Testis (tissue), 2 donors: ENCODE measurements at regions not wholly inside any gene's neighbourhood (a gene's known extent, or its start where the extent isn't known, plus 50 kb on each side); places are given as distances from the start of the nearest gene placed in this dataset.

Experiments
- DNase-seq: peaks from one replicate; pipeline ENCODE4 v3.0.0-alpha.2; 2019
- H3K27ac ChIP-seq, 2 donors: fragments of 200-600 bp; sonication (generic); one replicate each; pipeline ENCODE4 v1.5.1; 2019
- H3K27me3 ChIP-seq: fragments of 200-600 bp; sonication (generic); one replicate; pipeline ENCODE4 v1.5.1; 2019
- H3K36me3 ChIP-seq: fragments of 200-600 bp; sonication (generic); one replicate; pipeline ENCODE4 v1.5.1; 2017; ENCODE audit warnings: low read depth; ENCODE audit errors: missing control alignments
- H3K4me1 ChIP-seq: fragments of 200-600 bp; sonication (generic); one replicate; pipeline ENCODE4 v1.5.1; 2019
- H3K4me3 ChIP-seq, 2 donors: fragments of 200-600 bp; sonication (generic); one replicate each; pipeline ENCODE4 v1.5.1; 2017 to 2019
- H3K9me3 ChIP-seq: fragments of 200-600 bp; sonication (generic); one replicate; pipeline ENCODE4 v1.5.1; 2017
- CTCF ChIP-seq, 3 experiments: fragments of 450-650 bp in 2 of 3; fragments of 200-600 bp in 1 of 3; sonication (generic) in 1 of 3; IDR thresholded peaks; one replicate each; pipeline ENCODE4 v1.5.1; 2016 to 2019; ENCODE audit warnings: antibody characterized with exemption in 3 of 3, mild to moderate bottlenecking in 2 of 3, moderate library complexity in 1 of 3
- POLR2A ChIP-seq: fragments of 450-650 bp; IDR thresholded peaks from one replicate; pipeline ENCODE4 v1.6.1; 2017; ENCODE audit warnings: antibody characterized with exemption, mild to moderate bottlenecking, moderate library complexity
- WGBS, 2 donors: methylation state at CpG; one replicate each; pipeline ENCODE4 v1.1.5; 2018; 5-methylcytosine and 5-hydroxymethylcytosine counted together
- intact Hi-C: fragments of 100-400 bp; cut with DNase I; formaldehyde crosslinking; loops from one replicate; pipeline ENCODE4 v1.15.1; 2023; ENCODE audit warnings: low total_unique reads

GRCh38 chr6:6436946-6437345 lies 116.5 kb upstream of the F13A1 start:
- no peaks in the 10 kb centered on the region for H3K9me3 ChIP-seq
- TF ChIP-seq CTCF (IDR thresholded peaks at IDR 0.05), result no peak
- no peak for TF ChIP-seq POLR2A
- no peak overlapping the region for H3K27ac ChIP-seq
- H3K36me3 ChIP-seq, result no peaks in the 10 kb centered on the region
- H3K4me1 ChIP-seq, result no peaks in the 10 kb centered on the region
- intact Hi-C loops, result no loop called here
- no peak for DNase-seq
- H3K27me3 ChIP-seq, result no peaks in the 10 kb centered on the region
- no peak overlapping the region for H3K4me3 ChIP-seq
- WGBS, 2 donors, result 73 to 79% methylated on average over 3 of the region's 3 CpGs

GRCh38 chr6:6438286-6438685 lies 117.8 kb upstream of the F13A1 start:
- no peak for DNase-seq
- no peaks in the 10 kb centered on the region for H3K27me3 ChIP-seq
- TF ChIP-seq CTCF (IDR thresholded peaks at IDR 0.05) (no peak), POLR2A (no peak)
- no peaks in the 10 kb centered on the region for H3K4me1 ChIP-seq
- H3K36me3 ChIP-seq, result no peaks in the 10 kb centered on the region
- WGBS, 2 donors, result 83 to 92% methylated on average over 2 of the region's 2 CpGs
- H3K27ac ChIP-seq, result no peak overlapping the region
- H3K4me3 ChIP-seq, result no peak overlapping the region
- intact Hi-C loops, result no loop called here
- H3K9me3 ChIP-seq, result no peaks in the 10 kb centered on the region

GRCh38 chr6:6439778-6440177 lies 119.3 kb upstream of the F13A1 start:
- DNase-seq, result no peak
- intact Hi-C loops, result no loop called here
- H3K36me3 ChIP-seq, result no peaks in the 10 kb centered on the region

GRCh38 chr6:6452002-6452401 lies 131.5 kb upstream of the F13A1 start:
- no peak for DNase-seq
- intact Hi-C loops, result no loop called here

More at GRCh38 chr6:6439778-6440177, 119.3 kb upstream of the F13A1 start:
- no peaks in the 10 kb centered on the region for H3K27me3 ChIP-seq
- H3K4me1 ChIP-seq, result no peaks in the 10 kb centered on the region
- 52 to 71% methylated on average over 1 of the region's 1 CpG for WGBS, 2 donors
- TF ChIP-seq CTCF (IDR thresholded peaks at IDR 0.05) (no peak), POLR2A (no peak)
- H3K9me3 ChIP-seq, result no peaks in the 10 kb centered on the region
- H3K4me3 ChIP-seq, result no peak overlapping the region
- no peak overlapping the region for H3K27ac ChIP-seq

More at GRCh38 chr6:6452002-6452401, 131.5 kb upstream of the F13A1 start:
- 53 to 56% methylated on average over 2 of the region's 2 CpGs for WGBS, 2 donors
- Histone ChIP-seq H3K9me3 (no peaks in the 10 kb centered on the region), H3K4me3 (no peak overlapping the region), H3K36me3 (no peaks in the 10 kb centered on the region), H3K4me1 (no peaks in the 10 kb centered on the region), H3K27ac (no peak overlapping the region), H3K27me3 (no peaks in the 10 kb centered on the region)
- no peak for TF ChIP-seq POLR2A
- TF ChIP-seq CTCF (IDR thresholded peaks at IDR 0.05), result no peak
